GM10266 (cell line): ENCODE measurements at regions not wholly inside any gene's neighbourhood (a gene's known extent, or its start where the extent isn't known, plus 50 kb on each side); places are given as distances from the start of the nearest gene placed in this dataset.

Experiments used
- DNase-seq: peaks from one replicate; pipeline ENCODE4 v3.0.0; 2012; ENCODE audit errors: extremely low spot score
- CTCF ChIP-seq: IDR thresholded peaks from 2 replicates; pipeline ENCODE4 v1.5.1; 2012; ENCODE audit warnings: mild to moderate bottlenecking, low read depth; ENCODE audit not compliant: control insufficient read depth, insufficient read depth; ENCODE audit errors: missing control alignments

- TF ChIP-seq CTCF: no peak
- no peak for DNase-seq
These were observed 1080.7 kb upstream of the NUDT12 start for GRCh38 chr5:104643320-104643719.

GRCh38 chr5:104635227-104635626, 1072.6 kb upstream of the NUDT12 start:
- no peak for DNase-seq
- no peak for TF ChIP-seq CTCF

GRCh38 chr5:104628911-104629310, 1066.3 kb upstream of the NUDT12 start:
- DNase-seq: no peak
- TF ChIP-seq CTCF: no peak

GRCh38 chr5:104626122-104626521, 1063.5 kb upstream of the NUDT12 start:
- no peak for DNase-seq
- no peak for TF ChIP-seq CTCF

GRCh38 chr5:104612005-104612404, 1049.4 kb upstream of the NUDT12 start:
- DNase-seq: no peak
- no peak for TF ChIP-seq CTCF

GRCh38 chr5:104611135-104611767, 1048.7 kb upstream of the NUDT12 start:
- no peak for TF ChIP-seq CTCF
- no peak for DNase-seq

GRCh38 chr5:104606258-104606829, 1043.8 kb upstream of the NUDT12 start:
- DNase-seq: no peak

More at GRCh38 chr5:104606258-104606829, 1043.8 kb upstream of the NUDT12 start:
- TF ChIP-seq CTCF: no peak
